Thyroid gland (tissue), 4 donors: ENCODE measurements at regions not wholly inside any gene's neighbourhood (a gene's known extent, or its start where the extent isn't known, plus 50 kb on each side); places are given as distances from the start of the nearest gene placed in this dataset.
"Not testable (repeated sequence)": the region's sequence is repeated elsewhere in the genome, so short reads cannot be mapped to it uniquely, and the experiment has no call there.

Experiments used
- POLR2A ChIP-seq, 2 donors: fragments of 450-650 bp; IDR thresholded peaks; one replicate each; pipeline ENCODE4 v1.6.1; 2017; ENCODE audit warnings: antibody characterized with exemption in 2 of 2, mild to moderate bottlenecking in 2 of 2, moderate library complexity in 1 of 2
- TF ChIP-seq, protein P1 (sequence below), 6 experiments: fragments of 200-600 bp in 3 of 6; fragments of 450-650 bp in 3 of 6; sonication (generic) in 3 of 6; IDR thresholded peaks; one replicate each; pipeline ENCODE4 v1.5.1; 2016 to 2019; ENCODE audit warnings: antibody characterized with exemption in 6 of 6, mild to moderate bottlenecking in 2 of 6, inconsistent platforms in 1 of 6, moderate library complexity in 1 of 6

DNA sequence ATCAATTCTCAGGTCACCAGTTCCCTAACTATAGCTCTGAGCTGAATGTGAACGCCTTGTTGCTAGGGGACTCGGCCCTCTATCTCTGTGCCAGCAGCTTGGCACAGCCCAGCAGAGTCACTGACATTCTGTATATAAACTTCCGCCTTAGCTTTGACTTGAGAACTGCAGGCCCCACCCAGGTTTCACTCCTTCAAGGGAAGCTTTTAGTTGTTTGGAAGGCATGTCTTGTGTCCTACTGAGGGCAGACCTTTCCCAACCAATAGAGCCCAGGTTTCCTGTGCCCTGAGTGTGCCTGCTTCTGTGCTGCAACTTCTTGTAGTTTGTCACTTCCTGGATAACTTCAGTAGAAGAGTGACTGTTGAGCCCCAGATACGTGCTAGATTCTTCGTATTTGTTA lies 228.8 kb upstream of the PRSS1 start:
- TF ChIP-seq, protein P1, sequence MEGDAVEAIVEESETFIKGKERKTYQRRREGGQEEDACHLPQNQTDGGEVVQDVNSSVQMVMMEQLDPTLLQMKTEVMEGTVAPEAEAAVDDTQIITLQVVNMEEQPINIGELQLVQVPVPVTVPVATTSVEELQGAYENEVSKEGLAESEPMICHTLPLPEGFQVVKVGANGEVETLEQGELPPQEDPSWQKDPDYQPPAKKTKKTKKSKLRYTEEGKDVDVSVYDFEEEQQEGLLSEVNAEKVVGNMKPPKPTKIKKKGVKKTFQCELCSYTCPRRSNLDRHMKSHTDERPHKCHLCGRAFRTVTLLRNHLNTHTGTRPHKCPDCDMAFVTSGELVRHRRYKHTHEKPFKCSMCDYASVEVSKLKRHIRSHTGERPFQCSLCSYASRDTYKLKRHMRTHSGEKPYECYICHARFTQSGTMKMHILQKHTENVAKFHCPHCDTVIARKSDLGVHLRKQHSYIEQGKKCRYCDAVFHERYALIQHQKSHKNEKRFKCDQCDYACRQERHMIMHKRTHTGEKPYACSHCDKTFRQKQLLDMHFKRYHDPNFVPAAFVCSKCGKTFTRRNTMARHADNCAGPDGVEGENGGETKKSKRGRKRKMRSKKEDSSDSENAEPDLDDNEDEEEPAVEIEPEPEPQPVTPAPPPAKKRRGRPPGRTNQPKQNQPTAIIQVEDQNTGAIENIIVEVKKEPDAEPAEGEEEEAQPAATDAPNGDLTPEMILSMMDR (IDR thresholded peaks at IDR 0.05), result not testable (repeated sequence)
- not testable (repeated sequence) for TF ChIP-seq POLR2A (IDR thresholded peaks at IDR 0.05)
